ENCODE measurements at regions not wholly inside any gene's neighbourhood (a gene's known extent, or its start where the extent isn't known, plus 50 kb on each side); places are given as distances from the start of the nearest gene placed in this dataset.

- Histone ChIP-seq H3K4me1 (no peaks in the 10 kb centered on the region), H3K4me3 (no peak overlapping the region), H3K9me3 (no peaks in the 10 kb centered on the region), H3K36me3 (no peaks in the 10 kb centered on the region), H3K27me3 (no peaks in the 10 kb centered on the region), H3K27ac (no peak overlapping the region)
- intact Hi-C loops (cut with DNase I; ENCODE audit: low total_unique reads), result no loop called here
- TF ChIP-seq CTCF (IDR thresholded peaks at IDR 0.05), result no peak
- DNase-seq, result no peak
These were observed 426.1 kb upstream of the DYNLRB2 start for GRCh38 chr16:80114699-80115098.

GRCh38 chr16:80113873-80114574 is 426.8 kb upstream of the DYNLRB2 start:
- no peak overlapping the region for H3K27ac ChIP-seq
- intact Hi-C loops (cut with DNase I; ENCODE audit: low total_unique reads), result no loop called here
- DNase-seq, result no peak

GRCh38 chr16:80109581-80109980 is 431.2 kb upstream of the DYNLRB2 start:
- no peak for TF ChIP-seq CTCF (IDR thresholded peaks at IDR 0.05)

More at GRCh38 chr16:80113873-80114574, 426.8 kb upstream of the DYNLRB2 start:
- H3K4me1 ChIP-seq, result no peaks in the 10 kb centered on the region
- H3K9me3 ChIP-seq, result no peaks in the 10 kb centered on the region
- no peak overlapping the region for H3K4me3 ChIP-seq
- TF ChIP-seq CTCF (IDR thresholded peaks at IDR 0.05), result no peak
- no peaks in the 10 kb centered on the region for H3K27me3 ChIP-seq
- no peaks in the 10 kb centered on the region for H3K36me3 ChIP-seq

GRCh38 chr16:80107900-80108299 is 432.9 kb upstream of the DYNLRB2 start:
- no peak overlapping the region for H3K4me3 ChIP-seq
- intact Hi-C loops (cut with DNase I; ENCODE audit: low total_unique reads), result no loop called here
- no peak for DNase-seq
- no peaks in the 10 kb centered on the region for H3K36me3 ChIP-seq
- TF ChIP-seq CTCF (IDR thresholded peaks at IDR 0.05), result no peak
- H3K27me3 ChIP-seq, result no peaks in the 10 kb centered on the region
- no peaks in the 10 kb centered on the region for H3K4me1 ChIP-seq
- no peaks in the 10 kb centered on the region for H3K9me3 ChIP-seq
- no peak overlapping the region for H3K27ac ChIP-seq

More at GRCh38 chr16:80109581-80109980, 431.2 kb upstream of the DYNLRB2 start:
- Histone ChIP-seq H3K9me3 (no peaks in the 10 kb centered on the region), H3K4me1 (no peaks in the 10 kb centered on the region), H3K27ac (no peak overlapping the region), H3K27me3 (no peaks in the 10 kb centered on the region), H3K36me3 (no peaks in the 10 kb centered on the region), H3K4me3 (no peak overlapping the region)
- DNase-seq, result no peak
- intact Hi-C loops (cut with DNase I; ENCODE audit: low total_unique reads), result no loop called here

GRCh38 chr16:80105751-80106150 is 435.0 kb upstream of the DYNLRB2 start:
- DNase-seq, result no peak
- no peaks in the 10 kb centered on the region for H3K36me3 ChIP-seq
- H3K27ac ChIP-seq, result no peak overlapping the region
- H3K4me1 ChIP-seq, result no peaks in the 10 kb centered on the region
- no peak for TF ChIP-seq CTCF (IDR thresholded peaks at IDR 0.05)
- no peaks in the 10 kb centered on the region for H3K27me3 ChIP-seq
- intact Hi-C loops (cut with DNase I; ENCODE audit: low total_unique reads), result no loop called here
- no peak overlapping the region for H3K4me3 ChIP-seq
- peaks cover 0 to 5% (median 0%) of the 10 kb centered on the region in 3 donors for H3K9me3 ChIP-seq
